GM06990 (cell line): ENCODE measurements at regions not wholly inside any gene's neighbourhood (a gene's known extent, or its start where the extent isn't known, plus 50 kb on each side); places are given as distances from the start of the nearest gene placed in this dataset.

Experiments used
- DNase-seq: peaks from one replicate; pipeline ENCODE4 v3.0.0-alpha.2; 2011; ENCODE audit not compliant: insufficient read length; ENCODE audit errors: extremely low read depth
- H3K27me3 ChIP-seq: replicated peaks from 2 replicates; pipeline ENCODE4 v1.6.0; 2011; ENCODE audit warnings: low read length; ENCODE audit not compliant: control insufficient read depth, insufficient read depth
- H3K36me3 ChIP-seq: 2 replicates; pipeline ENCODE4 v1.5.1; 2011; ENCODE audit warnings: low read length; ENCODE audit not compliant: control insufficient read depth, insufficient read depth
- H3K4me3 ChIP-seq: replicated peaks from 2 replicates; pipeline ENCODE4 v1.5.1; 2011; ENCODE audit warnings: low read depth, mild to moderate bottlenecking, control low read depth, low read length
- CTCF ChIP-seq: IDR thresholded peaks from 2 replicates; pipeline ENCODE4 v1.5.1; 2011; ENCODE audit warnings: low read length, control low read depth, mild to moderate bottlenecking, inconsistent platforms; ENCODE audit not compliant: insufficient read depth, poor library complexity, severe bottlenecking

- DNase-seq = no peak
- Histone ChIP-seq H3K36me3 (no peaks in the 10 kb centered on the region), H3K27me3 (no peaks in the 10 kb centered on the region; the same call in 1 of the 2 replicates), H3K4me3 (no peak overlapping the region)
- no peak for TF ChIP-seq CTCF
These were observed 132.3 kb upstream of the SDK2 start for GRCh38 chr17:73776351-73777130.

DNA sequence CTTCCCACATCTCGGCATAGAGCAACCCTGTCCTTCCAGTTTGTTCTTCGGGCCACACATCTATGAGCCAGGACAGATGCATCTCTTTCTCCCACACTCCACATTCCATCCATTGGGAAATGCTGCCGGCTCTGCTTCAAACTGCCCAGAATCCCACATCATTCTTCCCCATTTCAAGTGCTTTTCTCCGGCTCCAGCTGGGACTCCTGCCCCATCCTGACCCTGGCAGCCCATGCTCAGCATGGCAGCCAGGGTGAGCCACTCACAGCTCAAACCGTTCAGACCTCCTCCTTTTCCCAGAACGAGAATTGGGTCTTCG is 132.8 kb upstream of the SDK2 start:
- H3K36me3 ChIP-seq = no peaks in the 10 kb centered on the region
- DNase-seq = no peak
- H3K27me3 ChIP-seq = no peaks in the 10 kb centered on the region; the same call in 1 of the 2 replicates
- TF ChIP-seq CTCF = no peak
- no peak overlapping the region for H3K4me3 ChIP-seq

DNA sequence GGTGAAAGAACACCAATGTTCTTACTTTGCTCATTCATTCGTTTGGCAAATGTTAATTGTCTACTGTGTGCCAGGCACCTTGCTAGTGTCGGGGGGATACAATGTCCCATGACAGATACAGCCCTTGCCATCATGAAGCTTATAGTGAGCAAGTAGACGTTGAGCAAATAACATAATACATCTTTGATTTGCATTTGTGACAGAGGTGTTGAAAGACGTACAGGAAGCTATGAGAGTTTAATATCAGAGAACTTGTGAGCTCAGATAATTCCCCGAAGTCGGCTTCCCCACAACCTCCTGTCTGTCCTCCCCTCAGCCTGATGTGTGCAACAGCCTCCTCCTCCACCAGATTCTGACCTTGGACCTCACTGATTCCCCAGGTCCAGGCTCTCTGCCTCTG is 138.0 kb upstream of the SDK2 start:
- H3K27me3 ChIP-seq = no peaks in the 10 kb centered on the region; the same call in none of the 2 replicates
- TF ChIP-seq CTCF = no peak
- no peaks in the 10 kb centered on the region for H3K36me3 ChIP-seq
- H3K4me3 ChIP-seq = no peak overlapping the region
- DNase-seq = no peak

DNA sequence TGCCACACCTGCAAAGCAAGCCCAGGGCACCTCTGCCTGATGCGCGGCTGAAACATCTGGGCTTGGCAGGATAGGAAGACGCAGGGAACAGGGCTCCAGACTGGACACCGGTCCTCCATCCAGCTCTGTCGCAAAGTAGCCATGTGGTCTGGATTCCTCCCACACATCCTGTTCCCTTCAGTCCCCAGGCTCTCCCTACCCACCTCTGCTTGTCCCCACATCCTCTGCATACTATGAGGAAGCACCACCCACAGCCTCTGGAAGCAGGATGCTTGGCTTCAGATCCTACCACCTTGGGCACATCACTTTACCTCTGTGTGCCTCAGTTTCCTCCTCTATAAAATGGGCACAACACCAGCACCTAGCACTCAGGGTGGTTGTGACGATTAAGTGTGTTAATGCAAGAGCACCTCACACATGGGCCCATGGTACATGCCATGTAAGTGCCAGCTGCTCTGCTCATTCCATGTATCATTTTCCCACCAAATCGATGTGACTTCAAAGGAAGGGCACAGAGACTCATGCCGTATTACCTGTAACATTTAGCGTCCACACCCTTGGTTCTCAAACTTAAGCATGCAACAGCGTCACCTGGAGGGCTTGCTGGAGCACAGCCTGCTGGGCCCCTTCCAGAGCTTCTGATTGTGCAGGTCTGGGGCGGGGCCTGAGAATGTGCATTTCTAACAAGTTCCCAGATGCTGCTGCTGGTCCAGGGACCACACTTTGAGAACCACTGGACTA is 138.6 kb upstream of the SDK2 start:
- DNase-seq = no peak
- TF ChIP-seq CTCF = peak; percentile 25
- Histone ChIP-seq H3K4me3 (no peak overlapping the region), H3K36me3 (no peaks in the 10 kb centered on the region), H3K27me3 (no peaks in the 10 kb centered on the region; the same call in none of the 2 replicates)

DNA sequence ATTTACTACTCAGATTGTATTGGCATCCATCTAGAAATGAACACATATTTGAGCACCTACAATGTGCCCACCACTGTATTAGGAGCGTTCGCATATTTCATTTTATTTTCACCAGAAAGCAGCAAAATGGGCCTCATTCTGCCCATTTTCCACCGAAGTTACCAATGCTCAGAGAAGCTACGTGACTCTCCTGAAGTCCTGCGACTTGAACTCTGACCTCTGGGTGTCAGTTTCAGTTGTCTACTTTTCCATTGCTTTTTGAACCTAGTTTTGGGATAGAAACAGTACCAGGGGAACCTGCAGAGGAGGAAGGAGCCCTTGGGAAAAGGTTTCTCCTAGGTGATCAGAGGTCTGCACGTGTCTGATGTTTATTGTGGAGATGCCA is 139.1 kb upstream of the SDK2 start:
- no peaks in the 10 kb centered on the region; the same call in none of the 2 replicates for H3K27me3 ChIP-seq
- no peak for DNase-seq
- no peaks in the 10 kb centered on the region for H3K36me3 ChIP-seq
- no peak for TF ChIP-seq CTCF
- H3K4me3 ChIP-seq = no peak overlapping the region
